ENCODE measurements at regions not wholly inside any gene's neighbourhood (a gene's known extent, or its start where the extent isn't known, plus 50 kb on each side); places are given as distances from the start of the nearest gene placed in this dataset.

GRCh38 chr11:127507851-127508250 lies 507.3 kb upstream of the KIRREL3 start:
- H2BK20ac ChIP-seq (ENCODE audit: low read depth, low read length), result no peak overlapping the region
- WGBS, 2 experiments (ENCODE audit: extremely low coverage in 2 of 2, insufficient read length in 1 of 2), result no CpG with 5 or more reads among the region's 1 CpG
- H2BK5ac ChIP-seq (ENCODE audit: low read depth, low read length, poor library complexity, severe bottlenecking), result no peak overlapping the region
- no peak overlapping the region for H4K8ac ChIP-seq (ENCODE audit: low read depth in 2 of 2, low read length in 2 of 2)
- ChIA-PET CTCF (interaction anchor here (0.6 kb wide), 1 partner anchor 776 kb away, joined by 3 read pairs; no protein-coding TSS in a partner anchor), POLR2A (ENCODE audit: unreplicated experiment) (no interaction called here)
- H3K4ac ChIP-seq (ENCODE audit: low read depth, low read length), result no peak overlapping the region
- no peaks in the 10 kb centered on the region for H3K27me3 ChIP-seq (ENCODE audit: control insufficient read depth, insufficient read depth, low read length)
- no peaks in the 10 kb centered on the region for H4K20me1 ChIP-seq (ENCODE audit: insufficient read depth, low read length)
- no peak overlapping the region for H3K4me2 ChIP-seq (ENCODE audit: low read depth, low read length)
- no peaks in the 10 kb centered on the region for H3K36me3 ChIP-seq (ENCODE audit: control insufficient read depth, insufficient read depth, low read length)
- intact Hi-C loops (cut with micrococcal nuclease), result no loop called here
- H3K18ac ChIP-seq (ENCODE audit: low read depth, low read length), result no peak overlapping the region
- H3K56ac ChIP-seq (ENCODE audit: extremely low read depth, insufficient read depth, low read length), result no peak overlapping the region
- H3K27ac ChIP-seq (ENCODE audit: insufficient read depth, low read length), result no peak overlapping the region
- no peak overlapping the region for H2AK9ac ChIP-seq (replicated peaks; ENCODE audit: low read depth, low read length, poor library complexity)
- no peaks in the 10 kb centered on the region for H3K9me3 ChIP-seq (ENCODE audit: control insufficient read depth, insufficient read depth, low read length)
- no peak overlapping the region for H3K23ac ChIP-seq (ENCODE audit: low read depth, low read length)
- H2AK5ac ChIP-seq (ENCODE audit: low read depth, low read length), result no peak overlapping the region
- H2AFZ ChIP-seq (replicated peaks; ENCODE audit: low read length, poor library complexity), result no peak overlapping the region
- no peak overlapping the region for H4K5ac ChIP-seq (ENCODE audit: low read depth, low read length)
- H3K9ac ChIP-seq (ENCODE audit: low read depth, low read length), result no peak overlapping the region
- no peak overlapping the region for H2BK120ac ChIP-seq (ENCODE audit: low read depth, low read length)
- dilution Hi-C loops (cut with HindIII; ENCODE audit: low sequenced_read_pairs, unreplicated experiment), result no loop called here
- H2BK15ac ChIP-seq (ENCODE audit: low read depth, low read length), result no peak overlapping the region
- no peak overlapping the region for H3K14ac ChIP-seq (replicated peaks; ENCODE audit: low read depth, low read length)
- no peaks in the 10 kb centered on the region for H3K79me1 ChIP-seq (ENCODE audit: low read depth in 1 of 2, low read length in 2 of 2)
- TF ChIP-seq MXI1 (IDR thresholded peaks at IDR 0.05; ENCODE audit: borderline replicate concordance, low read depth, low read length) (no peak), RAD21 (IDR thresholded peaks at IDR 0.05; ENCODE audit: low read length) (no peak), BHLHE40 (IDR thresholded peaks at IDR 0.05; ENCODE audit: low read depth, low read length) (no peak), NFE2L2 (IDR thresholded peaks at IDR 0.05; ENCODE audit: low read depth, low read length) (no peak), POLR2A (IDR thresholded peaks at IDR 0.05; ENCODE audit: low read depth, low read length) (no peak), CTCF (conservative IDR thresholded peaks at IDR 0.05; ENCODE audit: low read depth, low read length) (no peak), CHD1 (IDR thresholded peaks at IDR 0.05; ENCODE audit: low read depth, low read length) (no peak), RFX5 (IDR thresholded peaks at IDR 0.05; ENCODE audit: low read depth, low read length) (no peak), FOS (IDR thresholded peaks at IDR 0.05; ENCODE audit: low read depth, low read length) (no peak), MAZ (IDR thresholded peaks at IDR 0.05; ENCODE audit: borderline replicate concordance, low read depth, low read length) (no peak), SMC3 (IDR thresholded peaks at IDR 0.05; ENCODE audit: low read depth, low read length) (no peak), MAFK (IDR thresholded peaks at IDR 0.05; ENCODE audit: low read depth, low read length) (no peak), CEBPB (IDR thresholded peaks at IDR 0.05; ENCODE audit: low read depth, low read length) (no peak), RCOR1 (IDR thresholded peaks at IDR 0.05; ENCODE audit: insufficient replicate concordance, low read length) (no peak)
- TF ChIP-seq, protein P1, sequence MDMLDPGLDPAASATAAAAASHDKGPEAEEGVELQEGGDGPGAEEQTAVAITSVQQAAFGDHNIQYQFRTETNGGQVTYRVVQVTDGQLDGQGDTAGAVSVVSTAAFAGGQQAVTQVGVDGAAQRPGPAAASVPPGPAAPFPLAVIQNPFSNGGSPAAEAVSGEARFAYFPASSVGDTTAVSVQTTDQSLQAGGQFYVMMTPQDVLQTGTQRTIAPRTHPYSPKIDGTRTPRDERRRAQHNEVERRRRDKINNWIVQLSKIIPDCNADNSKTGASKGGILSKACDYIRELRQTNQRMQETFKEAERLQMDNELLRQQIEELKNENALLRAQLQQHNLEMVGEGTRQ (IDR thresholded peaks at IDR 0.05; ENCODE audit: low read depth, low read length), result no peak
- TF ChIP-seq, protein P2, sequence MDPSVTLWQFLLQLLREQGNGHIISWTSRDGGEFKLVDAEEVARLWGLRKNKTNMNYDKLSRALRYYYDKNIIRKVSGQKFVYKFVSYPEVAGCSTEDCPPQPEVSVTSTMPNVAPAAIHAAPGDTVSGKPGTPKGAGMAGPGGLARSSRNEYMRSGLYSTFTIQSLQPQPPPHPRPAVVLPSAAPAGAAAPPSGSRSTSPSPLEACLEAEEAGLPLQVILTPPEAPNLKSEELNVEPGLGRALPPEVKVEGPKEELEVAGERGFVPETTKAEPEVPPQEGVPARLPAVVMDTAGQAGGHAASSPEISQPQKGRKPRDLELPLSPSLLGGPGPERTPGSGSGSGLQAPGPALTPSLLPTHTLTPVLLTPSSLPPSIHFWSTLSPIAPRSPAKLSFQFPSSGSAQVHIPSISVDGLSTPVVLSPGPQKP (IDR thresholded peaks at IDR 0.05; ENCODE audit: borderline replicate concordance, low read depth, low read length), result no peak
- H3K4me3 ChIP-seq (ENCODE audit: insufficient read depth, low read depth, low read length), result no peak overlapping the region
- BruUV-seq (replicated peaks), result no TSS peak
- no peaks in the 10 kb centered on the region for H3K9me1 ChIP-seq (ENCODE audit: insufficient read depth, low read length)
- DNase-seq (no peak), ATAC-seq (ENCODE audit: low read depth) (no peak)
- no peak overlapping the region for H4K91ac ChIP-seq (ENCODE audit: insufficient read depth, low read depth, low read length)
- H3K4me1 ChIP-seq (ENCODE audit: control insufficient read depth, insufficient read depth, low read length), result no peaks in the 10 kb centered on the region
- in situ Hi-C loops (cut with MboI; ENCODE audit: low sequenced_read_pairs), result no loop called here
